ENCODE measurements at regions not wholly inside any gene's neighbourhood (a gene's known extent, or its start where the extent isn't known, plus 50 kb on each side); places are given as distances from the start of the nearest gene placed in this dataset.

DNA sequence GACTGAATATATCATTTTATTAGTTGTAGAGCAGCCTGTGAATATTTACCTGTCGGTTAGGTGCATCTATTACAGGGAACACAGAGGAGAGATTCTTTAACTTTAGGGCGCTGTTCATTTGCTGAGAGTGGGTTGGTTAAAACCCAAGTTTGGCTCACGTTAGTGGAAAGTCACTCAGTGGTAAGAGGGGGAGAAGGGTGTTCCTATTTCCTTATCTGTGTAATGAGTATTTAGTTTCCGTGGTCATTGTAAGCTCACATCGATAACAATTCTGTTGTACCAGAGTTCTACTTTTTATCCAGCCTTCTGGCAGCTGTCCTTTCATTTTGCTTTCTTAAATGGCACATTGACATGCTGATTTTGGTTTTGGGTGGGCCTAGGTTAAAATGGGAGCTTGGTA, 773.2 kb upstream of the ADAMTS5 start:
- no peak for TF ChIP-seq ZFX (IDR thresholded peaks at IDR 0.05)
- TF ChIP-seq, protein P1, sequence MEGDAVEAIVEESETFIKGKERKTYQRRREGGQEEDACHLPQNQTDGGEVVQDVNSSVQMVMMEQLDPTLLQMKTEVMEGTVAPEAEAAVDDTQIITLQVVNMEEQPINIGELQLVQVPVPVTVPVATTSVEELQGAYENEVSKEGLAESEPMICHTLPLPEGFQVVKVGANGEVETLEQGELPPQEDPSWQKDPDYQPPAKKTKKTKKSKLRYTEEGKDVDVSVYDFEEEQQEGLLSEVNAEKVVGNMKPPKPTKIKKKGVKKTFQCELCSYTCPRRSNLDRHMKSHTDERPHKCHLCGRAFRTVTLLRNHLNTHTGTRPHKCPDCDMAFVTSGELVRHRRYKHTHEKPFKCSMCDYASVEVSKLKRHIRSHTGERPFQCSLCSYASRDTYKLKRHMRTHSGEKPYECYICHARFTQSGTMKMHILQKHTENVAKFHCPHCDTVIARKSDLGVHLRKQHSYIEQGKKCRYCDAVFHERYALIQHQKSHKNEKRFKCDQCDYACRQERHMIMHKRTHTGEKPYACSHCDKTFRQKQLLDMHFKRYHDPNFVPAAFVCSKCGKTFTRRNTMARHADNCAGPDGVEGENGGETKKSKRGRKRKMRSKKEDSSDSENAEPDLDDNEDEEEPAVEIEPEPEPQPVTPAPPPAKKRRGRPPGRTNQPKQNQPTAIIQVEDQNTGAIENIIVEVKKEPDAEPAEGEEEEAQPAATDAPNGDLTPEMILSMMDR (conservative IDR thresholded peaks at IDR 0.05): no peak
- H3K27ac ChIP-seq: no peak overlapping the region

DNA sequence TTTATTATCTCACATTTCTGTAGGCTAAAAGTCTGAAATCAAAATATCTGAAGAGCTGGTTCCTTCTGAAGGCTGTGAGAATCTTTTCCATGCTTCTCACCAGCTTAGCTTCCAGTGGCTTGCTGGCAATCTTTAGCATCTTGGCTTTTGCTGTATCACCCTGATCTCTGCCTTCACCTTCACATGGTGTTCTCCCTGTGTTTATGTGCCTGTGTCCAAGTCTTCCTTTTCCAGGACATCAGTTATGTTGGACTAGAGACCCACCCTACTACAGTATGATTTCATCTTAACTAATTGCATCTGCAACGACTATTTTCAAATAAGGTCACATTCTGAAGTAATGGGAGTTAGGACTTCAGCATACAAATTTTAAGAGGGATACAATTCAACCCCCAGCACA, 772.3 kb upstream of the ADAMTS5 start:
- no peak overlapping the region for H3K27ac ChIP-seq
- no peak for TF ChIP-seq ZFX (IDR thresholded peaks at IDR 0.05)
- TF ChIP-seq, protein P1 (conservative IDR thresholded peaks at IDR 0.05): no peak

DNA sequence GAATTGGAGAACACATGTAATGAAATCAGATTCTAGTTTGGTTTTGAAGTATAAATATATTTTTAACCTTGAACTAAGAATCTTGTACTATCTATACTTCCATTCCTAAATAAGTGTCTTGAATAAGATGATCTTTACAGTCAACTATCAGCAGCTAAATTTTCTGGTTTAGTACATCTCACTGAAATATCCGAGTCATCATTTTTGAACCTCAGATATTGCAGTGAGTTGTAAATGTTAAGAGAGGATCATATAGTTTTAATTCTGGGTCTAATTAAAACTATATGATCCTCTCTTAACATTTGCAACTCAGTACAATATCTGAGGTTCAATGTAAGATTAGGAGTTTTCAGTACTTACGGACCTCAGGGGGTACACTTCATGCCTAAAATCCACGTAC, 768.8 kb upstream of the ADAMTS5 start:
- H3K27ac ChIP-seq: no peak overlapping the region
- TF ChIP-seq, protein P1 (conservative IDR thresholded peaks at IDR 0.05): no peak
- TF ChIP-seq ZFX (IDR thresholded peaks at IDR 0.05): no peak

DNA sequence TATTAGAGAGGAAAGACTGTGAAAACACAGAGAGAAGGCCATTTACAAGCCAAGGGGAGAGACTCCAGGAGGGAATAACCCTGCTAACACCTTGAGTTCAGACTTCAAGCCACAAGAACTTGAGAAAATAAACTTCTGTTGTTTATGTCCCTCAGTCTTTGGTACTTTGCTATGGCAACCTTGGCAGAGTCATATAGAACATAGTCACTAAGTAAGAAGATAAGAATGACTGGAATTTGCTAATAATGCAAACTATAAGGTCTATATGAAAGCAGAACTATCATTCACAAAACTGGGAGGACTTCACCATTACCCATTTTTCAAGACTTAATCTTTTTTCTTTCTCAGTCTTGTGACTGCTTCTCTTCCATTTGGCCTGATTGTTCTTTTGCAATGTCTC, 767.3 kb upstream of the ADAMTS5 start:
- no peak overlapping the region for H3K27ac ChIP-seq
- no peak for TF ChIP-seq ZFX (IDR thresholded peaks at IDR 0.05)
- TF ChIP-seq, protein P1 (conservative IDR thresholded peaks at IDR 0.05): no peak

DNA sequence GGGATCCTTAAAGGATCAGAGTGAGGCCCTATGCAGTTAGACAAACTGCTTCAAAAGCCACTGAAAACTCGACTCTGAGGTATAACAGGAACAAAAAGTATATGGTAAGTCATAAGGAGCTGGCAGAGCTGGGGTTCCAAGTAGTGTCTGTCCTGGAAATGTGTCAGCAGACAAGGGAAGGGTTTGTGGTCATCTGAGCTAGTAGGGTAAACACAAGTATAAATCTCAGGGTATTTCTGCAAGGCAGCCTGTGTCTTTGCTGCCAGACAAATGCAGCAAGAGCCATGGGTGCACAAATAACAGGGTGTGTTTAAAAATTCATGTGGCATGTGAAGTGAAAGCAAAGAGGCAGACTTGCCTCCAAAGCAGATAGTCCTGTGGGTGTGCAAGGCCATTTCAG, 759.0 kb upstream of the ADAMTS5 start:
- no peak overlapping the region for H3K27ac ChIP-seq
- no peak for TF ChIP-seq ZFX (IDR thresholded peaks at IDR 0.05)
- TF ChIP-seq, protein P1 (conservative IDR thresholded peaks at IDR 0.05): no peak

DNA sequence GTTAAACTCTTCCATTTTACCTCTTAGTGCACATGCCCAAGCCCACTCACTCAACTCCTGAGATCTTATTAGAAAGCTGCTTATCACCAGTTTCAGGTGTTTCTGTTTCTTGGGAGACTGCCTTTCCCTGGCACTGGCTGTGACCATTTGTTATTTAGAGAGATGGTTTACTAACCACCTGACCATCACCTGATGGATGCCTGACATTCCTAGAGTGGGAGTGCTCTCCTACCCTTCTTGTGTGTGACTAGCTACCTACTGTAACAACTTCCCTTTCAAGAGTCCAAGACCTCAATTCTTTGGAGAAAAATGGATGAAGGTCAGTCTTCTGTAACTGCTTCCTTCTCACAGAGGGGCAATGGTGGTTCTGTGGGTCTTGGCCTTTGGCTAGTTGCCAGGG, 755.2 kb upstream of the ADAMTS5 start:
- H3K27ac ChIP-seq: no peak overlapping the region
- no peak for TF ChIP-seq ZFX (IDR thresholded peaks at IDR 0.05)
- TF ChIP-seq, protein P1 (conservative IDR thresholded peaks at IDR 0.05): no peak

DNA sequence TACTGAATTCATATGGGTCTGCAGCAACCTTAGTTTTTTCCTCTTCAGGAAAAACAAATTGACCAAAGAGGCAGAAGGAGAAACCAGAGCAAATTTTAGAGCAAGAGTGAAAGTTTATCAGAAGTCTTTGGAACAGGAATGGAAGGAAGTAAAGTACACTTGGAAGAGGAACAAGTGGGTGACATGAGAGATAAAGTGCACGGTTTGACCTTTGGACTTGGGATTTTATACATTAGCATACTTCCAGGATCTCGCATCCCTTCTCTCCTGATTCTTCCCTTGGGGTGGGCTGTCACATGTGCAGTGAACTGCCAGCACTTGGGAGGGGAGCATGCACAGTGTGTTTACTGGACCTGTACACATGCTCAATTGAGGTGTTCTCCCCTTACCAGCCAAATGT, 754.8 kb upstream of the ADAMTS5 start:
- no peak for TF ChIP-seq ZFX (IDR thresholded peaks at IDR 0.05)
- TF ChIP-seq, protein P1 (conservative IDR thresholded peaks at IDR 0.05): no peak
- no peak overlapping the region for H3K27ac ChIP-seq
